GM19467 (cell line): ENCODE measurements at regions not wholly inside any gene's neighbourhood (a gene's known extent, or its start where the extent isn't known, plus 50 kb on each side); places are given as distances from the start of the nearest gene placed in this dataset.

ENCODE experiments used
- ATAC-seq: cut with Tn5 transposase; IDR thresholded peaks from one replicate; pipeline ENCODE4 v1.9.1; 2021; ENCODE audit warnings: mild to moderate bottlenecking, moderate library complexity; ENCODE audit not compliant: unreplicated experiment

DNA sequence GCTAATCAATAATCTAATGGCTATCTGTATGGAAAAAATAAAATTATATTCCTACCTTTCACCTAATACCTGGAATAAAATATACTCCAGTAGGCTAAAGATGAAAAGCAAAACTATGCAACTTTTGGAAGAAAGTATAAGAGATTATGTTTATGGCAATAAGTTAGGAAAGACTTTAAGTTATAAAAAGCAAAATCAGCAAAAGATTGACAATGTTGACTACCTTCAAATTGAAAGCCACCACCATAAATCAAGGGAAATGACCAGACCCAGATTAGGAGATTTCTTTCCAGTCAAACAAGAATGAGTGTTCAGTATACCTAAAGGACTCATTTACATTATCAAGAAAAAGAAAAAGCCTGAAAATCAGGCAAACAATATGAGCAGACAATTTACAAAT lies 159.1 kb upstream of the ZBED5 start:
- ATAC-seq: no peak

DNA sequence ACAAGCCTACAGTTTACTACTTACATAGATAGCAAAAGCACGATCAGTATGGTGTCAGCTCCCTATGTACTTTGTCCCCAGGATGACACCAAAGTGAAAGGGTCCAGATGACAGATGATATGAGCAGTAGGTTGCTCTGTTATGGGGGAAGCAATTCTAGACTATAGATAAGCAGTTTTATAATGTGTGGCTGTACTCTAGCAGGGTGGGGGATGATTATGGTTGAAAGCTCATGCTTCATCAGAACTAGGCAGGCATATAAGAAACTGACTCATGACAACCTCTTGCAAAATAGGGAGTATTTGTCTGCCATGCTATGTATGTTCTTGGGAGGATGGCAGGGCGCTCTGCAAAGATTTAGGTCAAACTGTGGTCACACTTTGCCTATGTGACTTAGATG lies 158.2 kb upstream of the ZBED5 start:
- no peak for ATAC-seq

DNA sequence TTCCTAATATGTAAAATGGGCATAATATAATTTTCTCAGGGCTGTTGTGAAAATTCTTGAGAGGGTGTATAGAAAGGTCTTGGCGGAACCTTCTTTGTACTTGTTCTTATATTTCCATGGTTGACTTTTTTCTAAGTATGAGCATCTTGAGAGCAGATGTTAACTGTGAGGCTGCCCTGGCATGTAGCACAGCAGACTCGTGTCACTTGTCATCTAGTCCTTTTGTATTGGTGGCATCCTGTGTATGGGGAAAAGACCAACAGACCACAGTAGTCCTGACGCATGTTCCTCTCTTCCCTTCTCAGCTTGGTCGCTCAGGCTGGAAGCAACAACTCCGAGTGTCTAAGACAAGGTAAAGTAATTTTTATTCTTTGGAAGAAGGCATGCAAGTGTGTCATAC lies 153.8 kb upstream of the ZBED5 start:
- no peak for ATAC-seq

DNA sequence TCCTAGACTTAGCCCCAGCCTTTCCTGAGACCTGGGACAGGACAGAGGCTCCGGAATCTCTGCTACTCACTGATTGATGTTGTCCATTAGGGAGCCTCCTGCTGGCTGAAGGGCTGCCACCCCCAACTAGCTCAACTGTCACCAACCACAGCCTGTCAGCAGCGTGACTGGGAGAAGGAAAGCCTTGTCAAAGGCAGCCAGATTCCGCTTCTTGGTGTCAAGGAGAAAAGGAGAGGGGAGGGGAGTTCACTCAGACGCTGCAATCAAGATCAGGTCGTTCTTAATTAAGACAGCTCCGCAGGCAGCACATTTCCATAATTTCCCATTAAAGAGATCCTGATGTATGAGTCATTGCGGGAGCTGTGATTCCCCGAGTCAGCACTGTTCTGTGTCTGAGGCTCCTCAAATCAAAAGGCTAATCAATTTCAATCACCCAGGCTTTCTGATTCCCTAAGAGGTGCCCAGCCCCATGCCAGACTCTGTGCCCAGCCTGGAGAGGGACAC lies 152.8 kb upstream of the ZBED5 start:
- no peak for ATAC-seq

DNA sequence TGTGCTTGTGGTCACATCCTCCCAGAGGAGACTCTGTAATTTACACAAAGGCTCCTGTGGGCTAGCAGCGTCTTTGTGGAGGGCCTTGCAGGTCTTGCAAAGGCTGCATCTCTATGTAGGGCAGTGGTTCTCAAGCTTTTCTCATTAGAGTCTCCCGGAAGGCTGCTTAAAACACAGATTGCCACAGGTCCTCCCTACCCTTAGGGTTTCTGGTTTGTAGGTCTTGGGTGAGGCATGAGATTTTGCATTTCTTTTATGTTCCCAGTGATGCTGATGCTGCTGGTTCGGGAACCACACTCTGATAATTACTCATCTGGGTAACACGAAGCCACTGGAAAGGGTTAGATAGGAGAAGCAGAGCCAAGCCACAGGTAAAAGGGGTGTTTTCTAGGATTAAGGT lies 151.3 kb upstream of the ZBED5 start:
- ATAC-seq: no peak

DNA sequence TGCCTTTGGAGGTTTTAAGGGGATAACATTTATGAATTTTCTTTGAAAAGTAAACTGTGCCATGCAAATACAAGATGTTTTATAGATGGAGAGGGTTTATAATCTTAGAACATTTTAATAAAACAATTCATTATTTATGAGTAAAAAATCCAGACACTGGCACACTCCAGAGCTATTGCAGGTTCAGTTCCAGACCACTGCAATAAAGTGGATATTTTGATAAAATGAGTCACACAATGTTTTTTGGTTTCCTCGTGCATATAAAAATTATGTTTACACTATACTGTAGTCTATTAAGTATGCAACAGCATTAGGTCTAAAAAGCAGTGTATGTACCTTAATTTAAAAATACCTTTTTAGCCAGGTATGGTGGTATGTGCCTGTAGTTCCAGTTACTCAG lies 146.2 kb upstream of the ZBED5 start:
- ATAC-seq: no peak

DNA sequence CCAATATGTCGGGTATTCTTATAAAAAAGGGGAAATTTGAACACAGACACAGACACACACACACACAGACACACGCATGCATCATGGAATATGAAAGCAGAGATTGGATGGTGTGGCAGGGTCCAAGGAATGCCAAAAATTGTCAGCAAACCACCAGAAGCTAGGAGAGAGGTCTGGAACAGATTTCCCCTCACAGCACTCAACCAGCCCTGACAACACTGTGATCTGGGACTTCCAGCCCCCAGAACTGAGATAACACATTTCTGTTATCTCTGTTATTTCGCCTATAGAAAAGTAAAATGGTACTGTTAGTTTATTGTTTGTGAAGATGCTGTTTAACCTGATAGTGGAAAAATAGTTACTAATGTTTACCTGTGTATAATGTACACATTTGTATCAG lies 145.4 kb upstream of the ZBED5 start:
- no peak for ATAC-seq

DNA sequence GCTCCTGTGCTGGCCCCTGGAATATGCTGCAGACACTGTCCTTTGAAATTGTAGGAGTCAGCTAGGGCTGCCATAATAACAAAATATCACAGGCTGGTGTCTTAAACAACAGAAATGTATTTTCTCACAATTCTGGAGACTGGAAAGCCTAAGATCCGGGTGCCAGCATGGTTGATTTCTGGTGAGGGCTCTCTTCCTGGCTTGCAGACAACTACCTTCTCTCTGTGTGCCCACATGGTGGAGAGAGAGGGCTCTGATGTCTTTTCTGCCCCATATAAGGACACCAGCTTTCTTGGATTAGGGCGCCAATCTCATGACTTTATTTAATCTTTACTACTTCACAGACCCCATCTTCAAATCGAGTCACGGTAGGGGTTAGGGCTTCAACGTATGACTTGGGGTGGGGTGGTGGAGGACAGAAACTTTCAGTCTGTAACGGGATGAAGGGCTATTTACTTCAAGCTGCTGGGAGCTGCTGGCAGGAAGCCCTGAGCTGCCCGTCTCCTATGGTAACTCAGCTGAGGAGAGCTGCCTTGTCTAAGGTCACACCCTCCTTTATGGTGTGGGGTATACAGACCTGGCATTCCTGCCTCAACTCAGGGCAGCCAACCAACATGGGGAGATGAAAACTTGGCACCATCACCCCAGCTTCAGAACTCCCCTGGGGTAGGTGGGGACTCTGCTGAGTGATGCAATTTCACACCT lies 142.9 kb upstream of the ZBED5 start:
- ATAC-seq: no peak

DNA sequence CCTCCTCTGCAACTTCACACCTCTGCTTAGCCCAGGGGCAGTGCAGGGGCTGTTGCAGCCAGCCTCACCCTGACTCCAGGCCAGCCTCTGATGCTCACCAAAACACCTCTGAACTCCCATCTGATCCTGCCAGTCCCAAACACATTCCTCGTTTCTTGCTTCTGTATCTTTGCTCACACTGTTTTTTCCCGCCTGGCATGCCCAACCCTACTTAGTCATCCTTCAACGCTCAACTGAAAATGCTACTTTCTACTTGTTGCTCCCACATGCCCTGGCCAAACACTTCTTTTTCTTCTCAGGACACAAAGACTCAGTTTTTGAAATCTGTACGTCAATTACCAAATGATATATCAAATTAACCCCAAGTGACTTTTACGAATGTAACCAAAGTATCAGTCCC lies 140.8 kb upstream of the ZBED5 start:
- no peak for ATAC-seq

DNA sequence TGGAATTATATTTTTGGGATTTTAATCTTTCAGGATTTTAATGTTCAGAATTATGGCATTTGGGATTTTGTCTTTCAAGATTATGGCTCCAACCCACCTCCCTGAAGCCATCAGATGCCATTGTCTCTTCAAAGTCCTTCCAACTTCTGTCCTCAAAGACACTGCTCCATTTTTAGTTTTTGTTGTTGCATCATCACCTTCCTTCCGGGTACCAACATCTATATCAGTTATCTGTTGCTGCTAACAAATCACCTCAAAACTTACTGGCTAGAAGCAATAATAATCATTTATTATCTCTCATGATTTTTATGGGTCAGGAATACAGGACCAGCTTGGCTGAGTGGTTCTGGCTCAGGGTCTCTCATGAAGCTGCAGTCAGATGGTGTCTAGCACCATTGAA lies 138.8 kb upstream of the ZBED5 start:
- no peak for ATAC-seq

DNA sequence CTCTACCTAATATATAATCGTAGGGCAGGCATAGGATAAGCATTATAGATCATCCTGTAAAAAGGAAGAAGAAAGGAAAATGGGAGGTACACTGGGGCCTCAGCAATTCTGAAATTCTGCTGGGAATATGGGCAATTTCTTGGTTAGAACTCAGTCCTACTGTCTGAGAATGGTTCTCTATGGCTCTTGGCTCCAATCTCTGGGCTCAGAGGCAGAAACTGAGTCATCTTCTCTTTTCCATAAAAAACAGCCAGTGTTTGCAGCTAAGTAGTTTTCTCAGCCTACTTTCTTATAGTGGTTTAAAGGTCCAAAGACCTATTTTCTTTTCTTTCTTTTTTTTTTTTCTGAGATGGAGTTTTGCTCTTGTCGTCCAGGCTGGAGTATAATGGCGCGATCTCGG lies 135.8 kb upstream of the ZBED5 start:
- no peak for ATAC-seq

DNA sequence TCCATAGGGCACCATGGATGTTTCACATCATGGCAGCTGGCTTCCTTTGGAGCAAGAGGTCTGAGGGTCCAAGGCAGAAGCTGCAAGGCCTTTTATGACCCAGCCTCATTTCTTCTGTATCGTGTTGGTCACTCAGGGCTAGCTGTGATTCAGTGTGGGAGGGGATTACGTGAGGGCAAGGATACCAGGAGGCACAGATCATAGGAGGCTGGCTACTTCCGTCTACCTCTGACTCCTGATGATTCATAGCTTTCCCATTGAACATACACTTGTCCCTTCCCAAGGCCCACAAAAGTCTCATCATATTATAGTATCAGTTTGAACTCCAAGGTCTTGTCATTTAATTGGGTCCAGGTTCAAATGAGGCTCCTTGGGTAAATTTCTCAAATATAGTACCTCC lies 135.3 kb upstream of the ZBED5 start:
- no peak for ATAC-seq

DNA sequence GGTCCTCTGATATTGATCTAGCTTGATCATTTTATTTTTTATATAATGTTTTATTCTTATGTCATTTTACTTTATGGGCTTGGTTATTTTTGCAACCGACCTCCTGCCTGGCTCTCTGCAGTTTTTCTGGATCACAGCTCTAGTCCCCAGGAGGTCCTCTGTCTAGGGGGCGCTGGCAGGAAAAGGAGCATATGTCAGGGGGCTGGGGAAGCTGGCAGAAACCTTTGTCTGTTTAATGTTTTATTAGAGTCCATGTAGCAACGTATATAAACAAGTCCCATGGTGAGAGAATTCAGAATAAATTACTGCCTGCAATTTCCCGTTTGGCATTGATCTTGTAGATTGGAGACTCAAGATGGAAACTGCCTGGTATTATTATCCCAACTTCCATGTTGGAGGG lies 133.5 kb upstream of the ZBED5 start:
- no peak for ATAC-seq

DNA sequence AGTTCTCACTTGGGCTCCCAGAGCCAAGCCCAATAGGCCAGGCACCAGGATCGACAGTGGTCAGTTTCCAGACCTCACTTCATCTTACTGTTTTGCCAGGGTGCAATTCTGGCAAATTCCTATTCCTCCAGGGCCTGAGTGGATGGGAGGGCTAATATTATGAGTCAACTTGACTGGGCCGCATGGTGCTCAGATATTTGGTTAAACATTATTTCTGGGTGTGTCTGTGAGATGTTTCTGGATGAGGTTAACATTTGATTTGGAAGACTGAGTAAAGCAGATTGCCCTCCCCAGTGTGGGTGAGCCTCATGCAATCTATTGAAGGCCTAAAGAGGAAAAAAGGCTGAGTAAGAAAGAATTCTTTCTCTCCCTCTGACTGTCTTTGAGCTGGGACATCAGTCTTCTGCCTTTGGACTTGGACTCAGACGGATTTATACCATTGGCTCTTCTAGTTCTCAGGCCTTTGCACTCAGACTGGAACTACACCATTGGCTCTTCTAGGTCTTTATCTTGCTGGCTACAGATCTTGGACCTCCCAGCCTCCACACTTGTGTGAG lies 132.9 kb upstream of the ZBED5 start:
- ATAC-seq: no peak

DNA sequence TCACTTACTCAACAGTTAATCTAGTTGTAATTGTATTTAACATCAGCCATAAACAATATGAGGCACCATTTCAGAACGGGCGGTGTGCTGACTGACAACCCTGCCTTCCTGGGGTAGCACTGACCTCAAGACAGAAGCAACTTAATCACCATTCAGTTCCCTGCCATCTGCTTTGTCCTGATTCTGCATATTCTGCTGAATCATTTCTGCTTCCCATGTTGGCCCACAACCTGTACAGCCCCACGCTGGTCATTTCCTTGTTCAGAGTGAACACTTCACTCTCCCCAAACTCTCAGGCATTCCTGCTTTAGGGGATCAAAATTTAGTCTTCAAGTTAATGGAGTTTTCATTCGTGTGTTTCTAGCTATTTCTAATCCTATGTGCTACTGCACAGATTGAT lies 132.3 kb upstream of the ZBED5 start:
- ATAC-seq: no peak

DNA sequence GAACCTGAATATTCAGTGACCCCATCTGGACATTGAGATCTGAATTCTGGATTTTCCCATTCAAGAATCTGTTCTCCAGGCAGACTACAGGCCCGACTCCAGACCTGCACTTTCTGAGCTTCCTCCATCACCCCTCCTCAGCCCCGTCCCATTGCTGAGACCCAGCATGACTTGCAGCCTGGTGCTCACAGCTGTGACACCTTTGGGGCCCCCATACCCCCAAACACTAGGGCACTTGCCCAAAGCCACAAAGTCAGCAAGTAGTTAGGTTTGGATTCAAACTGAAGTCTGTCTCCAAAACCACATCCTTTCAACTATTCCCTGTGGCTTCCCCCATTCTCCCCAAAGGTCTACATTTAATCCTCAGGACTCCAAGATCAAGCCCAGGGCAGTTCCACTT lies 128.2 kb upstream of the ZBED5 start:
- no peak for ATAC-seq

DNA sequence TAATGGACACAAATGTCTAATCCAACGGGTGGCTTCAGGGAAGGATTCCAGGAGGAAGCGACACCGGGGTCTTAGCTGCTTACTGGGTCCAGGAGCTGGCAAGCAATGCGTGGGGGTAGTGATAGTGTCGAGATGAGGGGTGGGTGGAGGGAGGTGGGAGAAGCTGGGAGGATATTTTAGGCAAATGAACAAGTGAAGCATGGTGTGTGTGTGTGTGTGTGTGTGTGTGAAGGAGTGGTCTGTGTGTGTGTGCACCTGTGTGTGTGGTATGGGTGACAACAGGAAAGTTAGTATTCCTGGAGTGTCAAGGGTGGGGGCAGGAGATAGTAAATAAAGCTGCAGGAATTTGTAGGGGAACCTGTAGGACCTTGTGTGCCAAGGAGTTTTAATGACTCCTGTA lies 126.9 kb upstream of the ZBED5 start:
- ATAC-seq: no peak

DNA sequence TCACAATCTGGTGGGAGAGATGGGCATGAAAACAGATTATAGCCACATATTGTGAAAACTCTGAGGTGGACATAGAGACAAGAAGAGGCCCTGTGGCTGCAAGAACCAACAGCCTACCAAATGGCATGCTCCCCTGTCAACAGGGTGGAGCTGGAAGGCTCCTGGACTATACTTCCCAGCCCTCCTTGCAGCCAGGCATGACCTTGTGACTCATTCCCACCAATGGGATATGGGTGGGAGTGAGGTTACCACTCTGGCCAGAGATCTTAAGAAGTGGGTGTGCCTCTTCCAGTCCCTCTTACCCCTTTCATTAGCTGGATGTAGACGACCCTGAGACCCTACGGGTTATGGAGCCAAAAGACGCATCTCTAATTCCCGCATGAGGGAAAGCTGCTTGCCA lies 126.4 kb upstream of the ZBED5 start:
- ATAC-seq: no peak

DNA sequence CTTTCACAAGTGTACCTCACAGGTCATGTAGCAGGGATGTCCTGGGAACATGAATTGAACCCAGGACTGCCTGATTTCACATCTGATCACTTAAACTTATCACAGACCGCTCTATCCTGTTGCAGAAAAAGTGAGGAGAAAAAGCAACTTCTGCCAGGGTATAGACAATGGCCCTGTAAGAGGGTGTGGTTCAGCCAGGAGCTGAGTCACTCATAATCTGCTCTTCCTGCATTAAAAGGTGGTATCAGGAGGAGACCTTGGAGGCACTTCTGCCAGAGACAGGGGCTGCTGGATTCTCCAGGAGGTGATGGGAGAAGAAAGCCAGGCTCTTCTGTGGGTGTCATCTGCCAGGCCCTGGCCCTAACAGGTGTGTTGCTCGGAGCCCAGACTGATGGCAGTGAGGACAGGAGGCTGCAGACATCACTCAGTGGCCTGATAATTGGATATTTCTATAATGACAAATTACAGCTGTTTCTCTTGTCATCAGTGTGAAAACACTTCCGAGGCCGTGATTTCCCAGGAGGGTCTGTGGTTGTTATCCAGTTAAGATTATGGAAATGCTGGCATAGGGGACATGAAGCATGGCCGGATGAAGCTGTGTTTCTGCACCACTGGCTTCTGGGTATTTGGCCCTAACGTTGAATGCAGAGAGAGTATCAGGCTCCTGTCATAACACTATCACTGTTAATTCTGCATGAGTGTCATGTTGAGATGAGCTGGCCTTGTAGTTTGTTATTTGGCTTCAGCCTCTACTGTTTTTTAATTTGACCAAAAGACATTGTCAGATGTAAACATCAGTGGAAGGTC lies 125.1 kb upstream of the ZBED5 start:
- ATAC-seq: no peak

DNA sequence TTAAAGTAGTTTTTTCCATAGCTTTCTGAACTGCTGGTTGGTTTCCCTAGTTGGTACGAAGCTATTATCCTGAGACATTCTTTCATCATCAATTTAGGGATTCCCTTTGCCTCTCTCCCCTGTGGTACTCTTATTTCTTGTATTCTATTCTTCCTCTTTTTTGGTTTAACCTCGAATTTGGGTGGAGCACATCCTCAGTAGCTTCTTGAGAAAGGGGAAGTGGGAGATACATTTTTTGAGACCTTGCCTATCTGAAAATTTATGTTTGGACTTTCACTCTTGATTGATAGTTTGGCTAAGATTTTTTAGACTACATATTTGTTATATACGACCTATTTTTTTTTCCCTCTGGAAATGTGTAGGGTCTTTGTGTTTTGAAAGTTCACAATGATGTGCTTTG lies 121.7 kb upstream of the ZBED5 start:
- ATAC-seq: no peak

DNA sequence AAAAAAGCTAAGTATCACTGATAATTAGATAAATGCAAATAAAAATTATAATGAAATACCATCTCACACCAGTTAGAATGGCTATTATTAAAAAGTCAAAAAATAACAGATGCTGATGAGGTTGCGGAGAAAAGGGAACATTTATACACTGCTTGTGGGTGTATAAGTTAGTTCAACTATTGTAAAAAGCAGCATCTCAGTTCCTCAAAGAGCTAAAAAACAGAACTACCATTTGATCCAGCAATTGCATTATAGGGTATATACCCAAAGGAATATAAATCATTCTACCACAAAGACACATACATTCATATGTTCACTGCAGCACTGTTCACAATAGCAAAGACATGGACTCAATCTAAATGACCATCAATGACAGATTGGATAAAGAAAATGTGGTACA lies 120.3 kb upstream of the ZBED5 start:
- ATAC-seq: no peak

DNA sequence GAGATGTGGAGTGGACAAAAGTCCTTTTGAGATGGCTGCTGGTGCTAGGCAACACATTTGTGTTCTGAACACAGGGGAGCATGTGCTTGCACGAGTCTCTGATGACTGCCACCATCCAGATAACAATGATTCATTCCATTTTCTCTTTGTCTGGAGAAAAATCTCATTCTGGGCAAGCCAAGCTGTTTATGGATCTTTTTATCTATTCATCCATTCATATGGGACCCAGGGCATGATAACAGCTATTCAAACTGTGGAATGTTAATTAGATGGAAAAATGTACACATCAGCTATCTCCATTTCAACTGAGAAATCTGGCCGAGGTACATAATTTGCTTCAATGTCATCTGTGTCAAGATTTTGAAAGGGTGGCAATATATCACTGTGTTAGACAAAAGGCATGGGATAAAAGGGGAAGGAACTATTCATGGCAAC lies 117.5 kb upstream of the ZBED5 start:
- ATAC-seq: no peak
